ENCODE measurements at regions not wholly inside any gene's neighbourhood (a gene's known extent, or its start where the extent isn't known, plus 50 kb on each side); places are given as distances from the start of the nearest gene placed in this dataset.

DNA sequence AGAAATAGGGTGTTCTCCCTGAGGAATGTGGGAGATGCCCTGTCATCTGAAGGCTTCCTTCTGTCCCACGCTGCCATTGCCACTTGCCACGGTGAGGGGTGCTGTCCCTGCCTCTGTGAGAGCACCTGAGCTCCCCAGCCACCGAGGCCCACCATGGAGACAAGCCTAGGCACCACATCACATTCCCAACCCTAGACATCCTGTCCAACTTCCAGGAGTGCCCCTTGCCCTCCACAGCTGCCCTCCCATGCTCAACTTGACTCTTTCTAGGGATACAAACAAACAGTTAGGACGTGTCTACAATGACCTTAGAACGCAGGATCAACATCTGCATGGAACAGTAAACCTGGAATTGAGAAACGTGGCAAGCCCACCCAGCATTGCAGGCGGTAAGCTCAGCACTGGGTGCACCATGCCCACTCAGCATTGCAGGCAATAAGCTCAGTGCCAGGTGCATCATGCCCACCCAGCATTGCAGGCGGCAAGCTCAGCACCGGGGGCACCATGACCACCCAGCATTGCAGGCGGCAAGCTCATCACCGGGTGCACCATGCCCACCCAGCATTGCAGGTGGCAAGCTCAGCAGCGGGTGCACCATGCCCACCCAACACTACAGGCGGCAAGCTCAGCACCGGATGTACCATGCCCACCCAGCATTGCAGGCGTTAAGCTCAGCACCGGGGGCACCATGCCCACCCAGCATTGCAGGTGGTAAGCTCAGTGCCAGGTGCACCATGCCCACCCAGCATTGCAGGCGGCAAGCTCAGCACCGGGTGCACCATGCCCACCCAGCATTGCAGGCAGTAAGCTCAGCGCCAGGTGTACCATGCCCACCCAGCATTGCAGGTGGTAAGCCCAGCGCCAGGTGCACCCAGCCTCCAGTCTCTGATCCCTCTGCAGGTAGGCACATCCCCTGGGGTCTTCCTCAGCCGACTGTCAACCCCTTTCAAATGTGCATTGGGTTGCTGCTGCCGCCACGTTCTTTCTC, 1463.9 kb downstream of the TBC1D22A start:
- no peak for TF ChIP-seq POLR2A (IDR thresholded peaks at IDR 0.05; ENCODE audit: low read depth, low read length)
- TF ChIP-seq TAF1 (IDR thresholded peaks at IDR 0.05; ENCODE audit: low read depth, low read length): no peak
- no peak for TF ChIP-seq SPI1 (IDR thresholded peaks at IDR 0.05; ENCODE audit: low read depth, low read length)
- no peak for TF ChIP-seq POLR2AphosphoS5 (IDR thresholded peaks at IDR 0.05; ENCODE audit: low read depth, low read length)
- DNase-seq (ENCODE audit: insufficient read length, low spot score): no peak
- no peak for FAIRE-seq

GRCh38 chr22:48224332-48224731, 1461.9 kb downstream of the TBC1D22A start:
- FAIRE-seq: no peak
- DNase-seq (ENCODE audit: insufficient read length, low spot score): no peak
- TF ChIP-seq TAF1 (IDR thresholded peaks at IDR 0.05; ENCODE audit: low read depth, low read length) (no peak), POU2F2 (IDR thresholded peaks at IDR 0.05; ENCODE audit: low read depth, low read length) (no peak), PAX5 (IDR thresholded peaks at IDR 0.05; ENCODE audit: insufficient read depth, low read length, severe bottlenecking) (no peak), POLR2A (IDR thresholded peaks at IDR 0.05; ENCODE audit: low read depth, low read length) (no peak), SPI1 (IDR thresholded peaks at IDR 0.05; ENCODE audit: low read depth, low read length) (no peak), POLR2AphosphoS5 (IDR thresholded peaks at IDR 0.05; ENCODE audit: low read depth, low read length) (no peak)

DNA sequence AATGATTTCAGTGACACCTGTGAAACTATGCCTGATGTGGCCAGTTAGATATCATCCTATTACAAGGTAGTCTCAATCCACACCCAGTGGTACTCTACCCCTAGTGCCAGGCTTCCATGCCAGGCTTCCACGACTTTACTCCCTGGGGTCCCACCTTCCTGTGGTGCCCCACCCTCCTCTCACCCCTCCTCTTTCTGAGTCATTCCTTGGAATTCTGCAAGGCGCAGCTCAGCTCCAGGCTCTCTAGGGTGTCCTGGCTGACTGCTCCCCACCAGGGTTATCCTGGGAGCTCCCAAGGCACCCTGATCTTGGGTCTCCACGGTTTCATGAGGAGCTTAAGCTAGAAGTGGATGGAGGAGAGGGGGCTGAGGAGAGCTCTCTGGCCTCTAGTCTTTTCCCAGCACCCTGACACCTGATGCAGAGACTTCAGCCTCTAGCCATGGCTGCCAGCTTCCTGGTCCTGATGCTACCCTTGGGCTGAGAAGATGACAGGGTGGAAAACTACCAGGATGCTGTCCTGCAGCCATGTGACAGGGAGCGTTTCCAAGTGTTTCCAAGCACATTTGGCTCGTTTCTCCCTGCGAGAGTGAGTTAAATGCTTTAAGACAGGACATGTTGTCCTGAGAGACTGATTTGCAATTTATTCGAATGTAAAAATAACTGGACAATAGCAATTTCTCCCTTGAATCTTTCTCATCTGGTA, 1461.2 kb downstream of the TBC1D22A start:
- TF ChIP-seq PAX5 (IDR thresholded peaks at IDR 0.05; ENCODE audit: insufficient read depth, low read length, severe bottlenecking) (no peak), TAF1 (IDR thresholded peaks at IDR 0.05; ENCODE audit: low read depth, low read length) (no peak)
- FAIRE-seq: no peak
- DNase-seq (ENCODE audit: insufficient read length, low spot score): no peak

DNA sequence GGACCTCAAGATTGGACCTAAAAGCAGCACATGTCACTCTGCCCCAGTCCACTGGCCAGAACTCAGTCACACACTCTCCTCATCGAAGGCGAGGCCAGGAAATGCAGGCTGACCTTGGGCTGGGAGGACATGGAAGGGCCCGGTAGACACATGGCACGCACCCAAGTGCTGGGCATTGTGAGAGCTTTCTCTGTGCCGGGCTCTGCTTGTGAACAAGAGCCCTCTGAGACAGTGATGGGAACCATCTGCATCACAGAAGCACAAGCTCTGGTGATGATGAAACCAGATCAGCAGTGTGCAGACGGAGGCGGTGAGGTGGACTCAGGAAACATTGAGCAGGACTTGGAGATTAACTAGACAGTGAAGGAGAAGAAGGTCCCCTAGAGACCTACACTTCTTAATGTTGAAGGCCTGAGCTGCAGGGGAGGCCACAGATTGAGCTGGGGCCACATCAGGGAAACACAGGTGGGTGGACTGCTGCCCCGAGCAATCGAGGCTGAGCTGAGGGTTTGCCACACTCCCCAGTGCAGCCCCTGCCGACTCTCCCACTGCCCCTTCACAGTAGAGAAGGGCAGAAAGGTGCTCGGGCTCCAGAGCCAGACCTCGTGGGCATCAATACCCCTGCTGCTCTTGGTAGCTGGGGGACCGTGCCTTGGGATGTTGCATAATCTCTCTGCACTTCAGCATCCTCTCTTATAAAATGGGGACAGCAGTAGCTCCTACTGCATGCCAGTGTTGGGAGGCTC, 1460.5 kb downstream of the TBC1D22A start:
- no peak for TF ChIP-seq PAX5 (IDR thresholded peaks at IDR 0.05; ENCODE audit: insufficient read depth, low read length, severe bottlenecking)
- TF ChIP-seq SPI1 (IDR thresholded peaks at IDR 0.05; ENCODE audit: low read depth, low read length): no peak
- TF ChIP-seq POU2F2 (IDR thresholded peaks at IDR 0.05; ENCODE audit: low read depth, low read length): no peak
- TF ChIP-seq TAF1 (IDR thresholded peaks at IDR 0.05; ENCODE audit: low read depth, low read length): no peak
- no peak for TF ChIP-seq POLR2AphosphoS5 (IDR thresholded peaks at IDR 0.05; ENCODE audit: low read depth, low read length)
- TF ChIP-seq POLR2A (IDR thresholded peaks at IDR 0.05; ENCODE audit: low read depth, low read length): no peak
- FAIRE-seq: no peak
- no peak for DNase-seq (ENCODE audit: insufficient read length, low spot score)

GRCh38 chr22:48218889-48219420, 1456.5 kb downstream of the TBC1D22A start:
- no peak for FAIRE-seq
- DNase-seq (ENCODE audit: insufficient read length, low spot score): no peak
- TF ChIP-seq PAX5 (IDR thresholded peaks at IDR 0.05; ENCODE audit: insufficient read depth, low read length, severe bottlenecking) (no peak), SPI1 (IDR thresholded peaks at IDR 0.05; ENCODE audit: low read depth, low read length) (no peak), POU2F2 (IDR thresholded peaks at IDR 0.05; ENCODE audit: low read depth, low read length) (no peak), POLR2A (IDR thresholded peaks at IDR 0.05; ENCODE audit: low read depth, low read length) (no peak), TAF1 (IDR thresholded peaks at IDR 0.05; ENCODE audit: low read depth, low read length) (no peak), POLR2AphosphoS5 (IDR thresholded peaks at IDR 0.05; ENCODE audit: low read depth, low read length) (no peak)

- TF ChIP-seq POU2F2 (IDR thresholded peaks at IDR 0.05; ENCODE audit: low read depth, low read length) (no peak), PAX5 (IDR thresholded peaks at IDR 0.05; ENCODE audit: insufficient read depth, low read length, severe bottlenecking) (no peak), POLR2A (IDR thresholded peaks at IDR 0.05; ENCODE audit: low read depth, low read length) (no peak), TAF1 (IDR thresholded peaks at IDR 0.05; ENCODE audit: low read depth, low read length) (no peak), POLR2AphosphoS5 (IDR thresholded peaks at IDR 0.05; ENCODE audit: low read depth, low read length) (no peak), SPI1 (IDR thresholded peaks at IDR 0.05; ENCODE audit: low read depth, low read length) (no peak)
- DNase-seq (ENCODE audit: insufficient read length, low spot score) (no peak), FAIRE-seq (no peak)
These were observed 1455.1 kb downstream of the TBC1D22A start for GRCh38 chr22:48217596-48217995.

DNA sequence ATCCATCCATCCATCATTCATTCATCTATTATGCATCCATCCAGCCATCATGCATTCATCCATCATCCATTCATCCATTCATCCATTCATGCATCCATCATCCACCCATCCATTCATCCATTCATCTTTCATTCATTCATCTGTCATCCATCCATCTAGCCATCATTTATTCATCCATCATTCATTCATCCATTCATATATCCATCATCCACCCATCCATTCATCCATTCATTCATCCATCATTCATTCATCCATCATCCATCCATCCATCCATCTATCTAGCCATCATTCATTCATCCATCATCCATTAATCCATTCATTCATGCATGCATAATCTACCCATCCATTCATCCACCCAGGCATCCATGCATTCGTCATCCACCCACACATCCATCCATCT, 1450.3 kb downstream of the TBC1D22A start:
- FAIRE-seq: no peak
- no peak for DNase-seq (ENCODE audit: insufficient read length, low spot score)
- TF ChIP-seq POLR2AphosphoS5 (IDR thresholded peaks at IDR 0.05; ENCODE audit: low read depth, low read length) (no peak), SPI1 (IDR thresholded peaks at IDR 0.05; ENCODE audit: low read depth, low read length) (no peak), POLR2A (IDR thresholded peaks at IDR 0.05; ENCODE audit: low read depth, low read length) (no peak), TAF1 (IDR thresholded peaks at IDR 0.05; ENCODE audit: low read depth, low read length) (no peak), PAX5 (IDR thresholded peaks at IDR 0.05; ENCODE audit: insufficient read depth, low read length, severe bottlenecking) (no peak), POU2F2 (IDR thresholded peaks at IDR 0.05; ENCODE audit: low read depth, low read length) (no peak)

- TF ChIP-seq TAF1 (IDR thresholded peaks at IDR 0.05; ENCODE audit: low read depth, low read length) (no peak), POLR2A (IDR thresholded peaks at IDR 0.05; ENCODE audit: low read depth, low read length) (no peak), POLR2AphosphoS5 (IDR thresholded peaks at IDR 0.05; ENCODE audit: low read depth, low read length) (no peak), POU2F2 (IDR thresholded peaks at IDR 0.05; ENCODE audit: low read depth, low read length) (no peak), SPI1 (IDR thresholded peaks at IDR 0.05; ENCODE audit: low read depth, low read length) (no peak), PAX5 (IDR thresholded peaks at IDR 0.05; ENCODE audit: insufficient read depth, low read length, severe bottlenecking) (no peak)
- no peak for FAIRE-seq
- no peak for DNase-seq (ENCODE audit: insufficient read length, low spot score)
These were observed 1448.4 kb downstream of the TBC1D22A start for GRCh38 chr22:48210812-48211211.

DNA sequence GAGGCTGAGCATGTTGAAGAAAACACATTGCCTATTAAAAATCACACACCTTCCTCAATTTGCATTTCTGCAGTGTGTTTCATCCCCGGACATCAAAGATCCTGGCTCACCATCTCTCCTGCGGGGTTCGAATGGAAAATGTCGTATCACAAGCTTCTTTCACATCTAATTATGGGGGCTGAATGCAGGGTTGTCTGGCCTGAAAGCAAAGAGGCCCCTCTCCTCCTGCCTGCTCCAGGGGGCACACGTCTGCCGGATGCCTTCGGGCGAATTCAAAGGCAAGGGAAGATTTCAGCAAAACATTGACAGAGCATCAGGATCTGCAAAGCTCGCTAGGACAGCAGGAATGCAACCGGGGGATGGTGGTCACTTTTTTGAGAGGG, 1447.7 kb downstream of the TBC1D22A start:
- no peak for TF ChIP-seq PAX5 (IDR thresholded peaks at IDR 0.05; ENCODE audit: insufficient read depth, low read length, severe bottlenecking)
- FAIRE-seq (no peak), DNase-seq (ENCODE audit: insufficient read length, low spot score) (no peak)

Data from GM12891 (cell line).